HK-2 (cell line): ENCODE measurements at regions not wholly inside any gene's neighbourhood (a gene's known extent, or its start where the extent isn't known, plus 50 kb on each side); places are given as distances from the start of the nearest gene placed in this dataset.
A peak's percentile ranks its signal among the peaks of the same experiment; 100 is the strongest.
"Not testable (repeated sequence)": the region's sequence is repeated elsewhere in the genome, so short reads cannot be mapped to it uniquely, and the experiment has no call there.

ENCODE experiments used
- DNase-seq: peaks from one replicate; pipeline ENCODE4 v3.0.0-alpha.2; 2018; ENCODE audit not compliant: unreplicated experiment

GRCh38 chr2:132318481-132318880, 98.1 kb upstream of the GPR39 start:
- not testable (repeated sequence) for DNase-seq

- not testable (repeated sequence) for DNase-seq
Measured at GRCh38 chr2:132324005-132324404, 92.6 kb upstream of the GPR39 start.

GRCh38 chr2:132332345-132333033, 84.1 kb upstream of the GPR39 start:
- DNase-seq, result not testable (repeated sequence)

GRCh38 chr2:132337135-132337534, 79.5 kb upstream of the GPR39 start:
- DNase-seq, result not testable (repeated sequence)

GRCh38 chr2:132337844-132338243, 78.8 kb upstream of the GPR39 start:
- not testable (repeated sequence) for DNase-seq

- DNase-seq, result peak; percentile 74
Measured at GRCh38 chr2:132347041-132347780, 69.4 kb upstream of the GPR39 start.

- DNase-seq, result peak; percentile 30
Measured at GRCh38 chr2:132349092-132349687, 67.4 kb upstream of the GPR39 start.

GRCh38 chr2:132351668-132352067, 64.9 kb upstream of the GPR39 start:
- not testable (repeated sequence) for DNase-seq

GRCh38 chr2:132352481-132353001, 64.1 kb upstream of the GPR39 start:
- peak; percentile 83 for DNase-seq

GRCh38 chr2:132353380-132353779, 63.2 kb upstream of the GPR39 start:
- DNase-seq, result peak; percentile 69

GRCh38 chr2:132360964-132361363, 55.6 kb upstream of the GPR39 start:
- not testable (repeated sequence) for DNase-seq

- DNase-seq, result not testable (repeated sequence)
Measured at GRCh38 chr2:132361498-132361897, 55.1 kb upstream of the GPR39 start.

GRCh38 chr2:132363352-132363751, 53.3 kb upstream of the GPR39 start:
- not testable (repeated sequence) for DNase-seq

GRCh38 chr2:132365963-132366362, 50.6 kb upstream of the GPR39 start:
- DNase-seq, result not testable (repeated sequence)

- no peak for DNase-seq
Measured at GRCh38 chr2:132366421-132367180, 50.0 kb upstream of the GPR39 start.
